NCI-H1105 treated with DMSO at 0.1 percent for 48 hours (cell line): ENCODE measurements at regions not wholly inside any gene's neighbourhood (a gene's known extent, or its start where the extent isn't known, plus 50 kb on each side); places are given as distances from the start of the nearest gene placed in this dataset.
A peak's percentile ranks its signal among the peaks of the same experiment; 100 is the strongest.
"Not testable (repeated sequence)": the region's sequence is repeated elsewhere in the genome, so short reads cannot be mapped to it uniquely, and the experiment has no call there.

ENCODE experiments used
- DNase-seq: peaks from one replicate; lab custom pipeline; 2025; lab: John Stamatoyannopoulos, UW

DNA sequence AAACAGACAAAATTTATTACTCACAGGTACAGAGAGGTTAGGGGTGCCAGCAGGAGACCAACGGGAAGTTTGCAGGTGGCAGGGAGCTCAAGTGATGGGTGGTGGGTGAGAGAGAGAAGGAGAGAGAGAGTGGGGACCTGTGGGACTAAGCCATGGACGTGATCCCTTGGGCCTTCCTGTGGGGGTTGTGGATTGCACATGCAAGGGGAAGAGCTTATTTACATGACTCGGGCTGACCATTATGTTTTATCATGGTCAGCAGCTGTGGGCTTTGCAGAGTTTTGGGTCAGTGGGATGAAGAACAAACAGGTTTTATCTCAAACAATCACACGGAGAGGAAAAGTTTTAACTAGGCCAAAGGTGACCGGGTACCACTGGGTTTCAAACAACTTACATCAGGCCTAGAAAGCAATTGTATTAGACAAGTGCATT is 156.2 kb upstream of the EXOC2 start:
- no peak for DNase-seq

- no peak for DNase-seq
These were observed 152.6 kb upstream of the EXOC2 start for GRCh38 chr6:845566-845965.

DNA sequence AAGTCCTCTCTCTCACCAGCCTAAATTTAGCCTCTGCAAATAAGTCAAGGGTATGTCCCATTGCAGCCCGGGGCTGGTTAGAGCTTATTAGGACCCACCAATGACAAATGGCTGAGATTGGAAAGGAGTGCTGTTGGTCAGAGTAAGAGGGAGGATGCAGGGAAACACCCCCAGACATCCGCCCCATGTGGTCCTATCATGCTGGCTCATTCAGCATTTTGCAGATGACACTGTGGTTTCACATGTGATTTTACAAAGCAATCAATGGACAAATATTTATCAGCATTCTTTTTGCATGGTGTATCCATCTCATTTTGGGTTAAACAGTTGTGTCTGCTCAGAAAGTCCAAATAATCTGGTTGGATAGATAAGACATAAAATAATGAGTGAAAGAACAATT is 152.2 kb upstream of the EXOC2 start:
- no peak for DNase-seq

GRCh38 chr6:842141-842540 is 149.2 kb upstream of the EXOC2 start:
- DNase-seq: no peak

DNA sequence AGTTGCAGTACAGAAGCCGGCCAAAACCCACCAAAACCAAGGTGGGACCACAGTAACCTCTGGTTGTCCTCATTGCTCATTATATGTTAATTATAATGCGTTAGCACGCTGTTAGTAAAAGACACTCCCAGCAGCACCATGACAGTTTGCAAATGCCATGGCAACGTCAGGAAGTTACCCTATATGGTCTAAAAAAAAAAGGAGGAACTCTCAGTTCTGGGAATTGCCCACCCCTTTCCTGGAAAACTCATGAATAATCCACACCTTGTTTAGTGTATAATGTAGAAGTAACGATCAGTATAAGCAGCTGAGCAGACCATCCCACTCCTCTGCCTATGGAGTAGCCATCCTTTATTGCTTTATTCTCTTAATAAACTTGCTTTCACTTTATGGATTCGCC is 148.6 kb upstream of the EXOC2 start:
- DNase-seq: no peak

GRCh38 chr6:839201-839600 is 146.3 kb upstream of the EXOC2 start:
- no peak for DNase-seq

- DNase-seq: no peak
These were observed 144.4 kb upstream of the EXOC2 start for GRCh38 chr6:837380-837779.

GRCh38 chr6:836276-836853 is 143.4 kb upstream of the EXOC2 start:
- DNase-seq: no peak

DNA sequence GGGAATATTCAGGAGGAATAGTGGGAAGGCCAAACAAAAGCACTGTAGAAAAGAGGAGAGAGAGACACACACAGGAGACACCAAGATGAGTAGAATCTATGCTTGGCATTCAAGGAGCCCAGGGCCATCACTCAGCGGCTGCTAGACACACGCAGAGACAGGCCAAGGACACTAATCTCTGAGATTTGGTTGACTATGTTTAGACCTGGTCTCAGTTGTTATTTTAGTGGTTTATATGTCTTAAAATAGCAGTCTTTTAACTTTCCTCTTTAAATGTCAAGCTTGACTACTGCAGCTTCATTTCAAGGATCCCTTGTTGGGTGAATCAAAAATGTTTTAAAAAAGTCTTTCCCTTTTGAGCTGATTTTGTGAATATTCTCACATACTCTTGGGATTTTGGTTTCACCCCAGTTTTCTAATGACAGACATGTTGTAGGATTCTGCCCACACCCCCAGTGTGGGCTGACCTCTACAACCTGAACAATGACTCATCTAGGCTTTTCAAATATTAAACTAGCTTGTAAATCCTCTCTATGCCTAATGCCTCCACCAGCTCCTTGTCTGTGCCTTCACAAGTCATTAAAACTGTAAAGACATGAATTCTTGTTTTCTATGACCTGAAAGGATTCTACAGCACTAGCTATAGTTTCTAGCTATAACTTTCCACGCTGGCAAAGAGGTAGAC is 142.7 kb upstream of the EXOC2 start:
- no peak for DNase-seq

DNA sequence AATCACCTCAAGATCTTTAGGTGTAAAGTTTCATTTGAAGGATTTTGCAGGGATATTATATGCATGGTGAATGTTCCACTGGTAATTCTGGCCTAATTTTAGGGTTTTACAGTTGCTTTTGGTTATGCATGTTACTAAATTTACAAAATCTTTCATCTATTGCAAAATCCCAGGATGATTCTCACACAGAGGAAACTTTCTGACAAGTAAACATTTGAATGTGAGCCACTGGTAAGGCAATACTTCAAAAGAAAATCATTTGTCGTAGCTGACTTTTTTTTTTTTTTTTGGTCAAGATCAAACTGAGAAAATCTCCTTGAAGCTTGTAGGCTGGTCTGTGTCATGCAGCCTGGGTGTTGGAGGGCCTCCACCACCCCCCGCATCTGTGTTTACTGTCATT is 141.9 kb upstream of the EXOC2 start:
- no peak for DNase-seq

DNA sequence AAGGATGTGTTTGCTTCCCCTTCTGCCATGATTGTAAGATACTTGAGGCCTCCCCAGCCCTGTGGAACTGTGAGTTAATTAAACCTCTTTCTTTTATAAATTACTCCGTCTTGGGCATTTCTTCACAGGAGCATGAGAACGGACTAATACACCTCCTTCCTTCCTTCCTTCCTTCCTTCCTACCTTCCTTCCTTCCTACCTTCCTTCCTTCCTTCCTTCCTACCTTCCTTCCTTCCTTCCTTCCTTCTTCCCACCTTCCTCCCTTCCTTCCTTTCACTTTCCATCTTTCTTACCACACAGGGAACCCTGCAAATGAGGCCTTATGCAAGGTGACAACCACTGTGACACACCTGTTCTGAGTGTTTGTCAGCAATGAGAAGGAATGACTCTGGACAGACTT is 141.3 kb upstream of the EXOC2 start:
- no peak for DNase-seq

GRCh38 chr6:832804-833203 is 139.9 kb upstream of the EXOC2 start:
- not testable (repeated sequence) for DNase-seq

- peak; percentile 6 for DNase-seq
These were observed 137.9 kb upstream of the EXOC2 start for GRCh38 chr6:830667-831327.

- DNase-seq: no peak
These were observed 136.7 kb upstream of the EXOC2 start for GRCh38 chr6:829656-830055.

DNA sequence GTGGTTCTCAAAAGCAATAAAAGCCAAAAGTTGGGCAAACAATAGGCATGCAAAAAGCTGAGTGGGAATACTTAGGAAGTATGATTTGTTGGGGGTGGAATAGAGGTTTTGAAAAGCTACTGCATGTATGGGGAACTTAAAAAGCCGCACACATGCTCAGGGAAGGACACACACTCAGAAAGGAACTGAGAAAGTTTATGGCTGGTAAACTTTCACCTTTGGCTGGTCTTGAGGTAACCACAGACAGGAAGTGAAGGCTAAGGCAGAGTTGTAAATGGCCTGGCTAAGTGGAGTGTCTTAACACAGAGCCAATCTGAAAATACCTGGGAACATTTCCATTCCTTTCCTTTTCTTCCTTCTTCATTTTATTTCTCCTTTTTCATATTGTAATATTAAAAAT is 134.5 kb upstream of the EXOC2 start:
- no peak for DNase-seq

- DNase-seq: no peak
These were observed 126.2 kb upstream of the EXOC2 start for GRCh38 chr6:819122-819521.

DNA sequence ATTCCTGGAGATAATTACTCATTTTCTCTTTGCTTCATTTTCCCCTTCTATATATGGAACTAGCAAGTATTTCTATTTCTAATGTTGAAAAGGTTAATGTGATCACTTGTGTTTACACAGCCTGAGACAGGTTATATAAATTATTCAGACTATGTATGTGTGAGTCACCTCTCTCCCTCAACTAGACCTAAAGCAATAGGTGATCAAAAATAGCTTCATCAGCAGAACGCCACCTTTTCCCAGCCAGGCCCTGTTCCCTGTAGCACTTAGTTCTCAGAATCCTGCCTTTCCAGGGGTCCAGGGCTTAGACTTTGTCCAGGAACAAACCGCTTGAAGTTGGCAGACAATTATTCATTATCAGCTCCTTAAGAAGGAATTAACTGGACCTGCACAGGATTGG is 125.3 kb upstream of the EXOC2 start:
- DNase-seq: no peak

DNA sequence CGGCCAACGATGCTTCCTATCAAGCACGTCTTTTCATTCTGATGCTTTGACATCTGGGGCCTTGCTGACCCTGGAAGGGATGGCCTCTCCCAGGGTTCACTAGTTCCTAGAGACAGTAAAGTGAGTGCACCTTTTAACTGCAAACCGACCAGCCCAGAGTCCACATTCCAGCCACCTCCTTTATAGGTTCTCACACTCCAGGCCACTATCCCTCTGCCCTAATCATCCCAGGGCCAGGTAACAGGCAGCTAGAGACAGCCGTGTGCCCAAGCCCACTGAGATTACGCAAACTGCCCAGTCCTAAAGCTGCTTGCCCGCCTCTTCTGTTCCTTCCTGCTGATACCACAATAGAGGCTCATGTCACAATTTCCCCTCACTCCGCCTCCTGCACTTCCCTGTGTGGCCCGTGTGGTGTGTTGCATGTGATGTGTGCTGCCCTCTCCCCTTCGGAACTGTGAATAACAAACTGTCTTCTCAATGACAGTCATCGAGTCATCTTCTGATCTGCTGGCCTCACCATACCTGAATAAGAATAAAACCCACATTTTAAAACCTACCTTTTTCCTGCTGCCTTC is 123.7 kb upstream of the EXOC2 start:
- no peak for DNase-seq

DNA sequence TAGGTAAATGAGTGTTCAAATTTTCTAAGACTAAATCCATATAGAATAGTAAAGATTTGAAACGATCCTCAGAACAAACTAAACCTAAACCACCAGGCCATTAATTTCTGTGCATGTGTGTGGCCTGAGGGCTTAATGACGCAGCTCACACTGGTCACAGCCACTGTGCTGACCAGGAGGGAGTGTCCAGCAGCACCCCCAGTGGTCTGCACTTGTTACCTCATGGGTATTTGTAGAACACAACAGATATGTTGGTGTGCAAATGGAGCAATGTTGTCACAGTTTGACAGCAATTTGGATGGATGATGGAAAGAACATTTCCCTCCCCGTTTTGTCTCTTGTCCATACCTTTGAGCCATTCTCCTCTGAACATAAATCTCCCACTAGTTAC is 122.4 kb upstream of the EXOC2 start:
- DNase-seq: no peak

GRCh38 chr6:814378-815347 is 121.7 kb upstream of the EXOC2 start:
- no peak for DNase-seq

DNA sequence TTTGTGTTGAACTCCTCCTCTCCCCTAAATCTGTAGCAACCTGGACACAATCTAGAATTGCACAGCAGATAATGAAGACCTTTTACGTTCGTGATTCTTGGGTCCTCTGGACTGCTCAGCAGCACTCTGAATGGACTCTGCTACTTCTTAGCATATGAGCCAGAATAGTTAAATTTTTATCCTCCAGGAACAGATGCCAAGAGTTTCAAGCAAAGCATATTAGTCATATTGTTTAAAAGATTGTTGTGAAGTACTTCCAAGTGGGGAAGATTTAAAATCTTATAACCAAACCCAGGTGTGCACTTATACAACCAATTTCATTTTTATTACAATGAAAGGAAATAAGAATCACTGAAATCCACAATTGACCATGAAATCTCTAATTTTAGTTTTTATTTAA is 118.9 kb upstream of the EXOC2 start:
- DNase-seq: no peak

- DNase-seq: no peak
These were observed 118.3 kb upstream of the EXOC2 start for GRCh38 chr6:811191-811590.
